ENCODE measurements at regions not wholly inside any gene's neighbourhood (a gene's known extent, or its start where the extent isn't known, plus 50 kb on each side); places are given as distances from the start of the nearest gene placed in this dataset.
A peak's percentile ranks its signal among the peaks of the same experiment; 100 is the strongest.

DNA sequence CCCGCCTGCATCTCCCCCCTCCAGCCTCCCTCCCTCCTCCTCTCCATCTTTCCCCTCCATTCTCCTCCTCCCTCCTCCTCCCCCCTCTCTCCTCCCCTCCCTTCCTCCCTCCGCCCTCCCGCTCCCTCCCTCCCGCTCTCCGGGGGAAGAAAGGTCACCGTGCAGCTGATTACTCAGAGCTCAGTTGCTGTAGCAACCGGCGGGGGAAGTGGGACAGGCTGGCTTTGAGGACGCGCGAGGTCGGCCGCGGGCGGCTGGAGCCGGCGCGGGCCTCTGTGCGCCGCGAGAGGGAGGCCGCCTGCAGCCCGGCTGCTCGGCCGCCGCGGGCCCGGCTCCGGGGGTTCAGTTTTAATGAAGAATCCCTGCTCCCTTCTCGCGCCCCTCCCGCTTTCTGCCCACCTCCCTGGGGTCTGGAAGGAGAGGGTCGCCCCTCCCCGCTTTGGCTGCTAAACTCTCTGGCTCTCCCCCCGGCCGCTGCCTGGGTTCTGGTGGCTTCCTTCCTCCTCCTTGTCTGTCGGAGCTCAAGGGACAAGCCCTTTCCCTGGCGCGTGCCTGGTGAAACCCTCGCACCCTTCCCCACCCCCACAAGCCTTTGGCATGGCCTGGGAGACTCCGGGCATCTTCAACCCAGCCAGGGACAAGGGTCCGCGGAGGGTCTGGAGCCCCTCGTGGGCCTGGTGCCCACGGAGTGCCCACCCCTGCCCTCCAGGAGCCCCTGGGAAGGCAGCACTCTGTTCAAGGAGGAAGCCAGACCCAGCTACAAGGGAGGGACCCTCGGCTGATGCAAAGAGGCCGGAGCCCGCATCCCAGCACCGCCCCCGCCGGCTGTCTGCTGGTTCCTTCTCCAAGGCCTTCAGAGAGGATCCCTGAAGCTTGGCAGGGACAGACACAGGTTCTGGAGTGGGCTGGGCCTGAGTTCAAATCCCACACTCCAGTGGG is 160.3 kb downstream of the C9orf50 start:
- Histone ChIP-seq H3K36me3 (replicated peaks; ENCODE audit: insufficient read depth, low read length) (no peaks in the 10 kb centered on the region), H4K20me1 (ENCODE audit: insufficient read depth, low read length) (no peaks in the 10 kb centered on the region), H3K79me2 (ENCODE audit: low read length) (no peaks in the 10 kb centered on the region), H3K4me2 (ENCODE audit: low read depth, low read length) (peak overlapping the region; percentile 93), H3K4me1 (ENCODE audit: low read length) (peaks cover 27% of the 10 kb centered on the region), H3K27ac (ENCODE audit: low read length) (peak overlapping the region; percentile 44; the same call in 1 of the 2 replicates), H3K9me2 (replicated peaks; ENCODE audit: insufficient read depth, low read length) (no peaks in the 10 kb centered on the region), H3K9me3 (replicated peaks; ENCODE audit: insufficient read depth, low read length) (no peaks in the 10 kb centered on the region), H3K9ac (ENCODE audit: low read length) (peak overlapping the region; percentile 84), H2AFZ (ENCODE audit: low read length) (peak overlapping the region; percentile 74), H3F3A (ENCODE audit: insufficient read depth, low read length) (peaks cover 13% of the 10 kb centered on the region), H3K4me3 (ENCODE audit: low read length) (peak overlapping the region; percentile 48), H3K27me3 (replicated peaks; ENCODE audit: insufficient read depth, low read length) (no peaks in the 10 kb centered on the region; the same call in 1 of the 2 replicates)
- no peak for TF ChIP-seq EZH2phosphoT487 (IDR thresholded peaks at IDR 0.05; ENCODE audit: low read length)
- no peak for TF ChIP-seq CTCF (IDR thresholded peaks at IDR 0.05; ENCODE audit: low read length)
- DNase-seq = peak; percentile 95

GRCh38 chr9:129459547-129460322 is 161.2 kb downstream of the C9orf50 start:
- H3F3A ChIP-seq (ENCODE audit: insufficient read depth, low read length) = peaks cover 13% of the 10 kb centered on the region
- no peaks in the 10 kb centered on the region; the same call in 1 of the 2 replicates for H3K27me3 ChIP-seq (replicated peaks; ENCODE audit: insufficient read depth, low read length)
- no peak overlapping the region for H3K27ac ChIP-seq (ENCODE audit: low read length)
- no peaks in the 10 kb centered on the region for H3K79me2 ChIP-seq (ENCODE audit: low read length)
- no peaks in the 10 kb centered on the region for H4K20me1 ChIP-seq (ENCODE audit: insufficient read depth, low read length)
- no peaks in the 10 kb centered on the region for H3K9me2 ChIP-seq (replicated peaks; ENCODE audit: insufficient read depth, low read length)
- TF ChIP-seq EZH2phosphoT487 (IDR thresholded peaks at IDR 0.05; ENCODE audit: low read length) (no peak), EZH2 (optimal IDR thresholded peaks at IDR 0.05; ENCODE audit: low read depth, low read length) (no peak), CTCF (IDR thresholded peaks at IDR 0.05; ENCODE audit: low read length) (no peak)
- no peak overlapping the region for H3K9ac ChIP-seq (ENCODE audit: low read length)
- H3K4me2 ChIP-seq (ENCODE audit: low read depth, low read length) = no peak overlapping the region
- no peaks in the 10 kb centered on the region for H3K36me3 ChIP-seq (replicated peaks; ENCODE audit: insufficient read depth, low read length)
- no peak overlapping the region for H3K4me3 ChIP-seq (ENCODE audit: low read length)
- no peak for DNase-seq
- no peak overlapping the region for H2AFZ ChIP-seq (ENCODE audit: low read length)
- peaks cover 27% of the 10 kb centered on the region for H3K4me1 ChIP-seq (ENCODE audit: low read length)
- H3K9me3 ChIP-seq (replicated peaks; ENCODE audit: insufficient read depth, low read length) = no peaks in the 10 kb centered on the region

DNA sequence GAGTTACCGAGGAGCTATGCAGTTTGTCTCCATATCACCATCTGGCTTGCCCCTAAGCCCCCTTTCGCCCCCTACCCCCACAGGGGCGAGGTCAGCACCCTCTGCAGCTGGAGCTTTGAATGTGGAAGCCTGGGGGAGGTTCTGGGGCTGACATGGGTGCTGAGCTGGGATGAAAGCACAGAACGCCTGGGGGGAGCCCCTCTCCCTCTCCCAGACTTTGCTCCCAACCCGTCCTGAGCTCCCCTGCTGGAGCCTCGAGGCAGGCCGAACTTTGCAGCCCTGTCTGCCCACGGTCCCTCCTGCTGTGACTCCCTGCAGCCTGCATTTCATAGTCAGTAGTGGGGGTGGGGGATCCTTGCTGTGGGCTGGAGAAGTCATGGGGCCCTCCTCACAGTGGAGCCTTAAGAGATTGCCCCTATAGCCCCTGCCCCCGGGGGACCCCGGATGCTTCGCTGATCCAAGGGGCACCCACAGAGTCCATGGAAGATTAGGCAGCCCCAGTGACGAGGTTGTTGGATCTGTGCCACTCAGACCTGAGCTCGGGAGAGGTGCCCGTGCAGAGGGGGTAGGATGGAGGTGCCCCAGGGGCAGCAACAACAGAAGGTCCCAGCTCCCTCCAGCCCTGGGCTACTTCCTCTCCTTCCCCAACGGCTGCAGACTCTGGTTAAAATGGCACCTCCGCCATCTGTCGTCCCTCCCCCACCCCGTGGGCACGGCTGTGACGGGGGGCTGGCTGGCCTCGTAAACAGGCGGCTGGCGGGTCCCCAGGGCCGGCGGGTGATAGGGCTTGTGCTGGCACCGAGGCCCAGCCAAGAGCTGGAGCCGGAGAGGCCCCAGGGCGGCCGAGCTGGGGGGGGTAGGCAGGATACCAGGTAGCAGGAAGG is 162.0 kb downstream of the C9orf50 start:
- Histone ChIP-seq H3K27ac (ENCODE audit: low read length) (peak overlapping the region; percentile 66; the same call in 1 of the 2 replicates), H3K36me3 (replicated peaks; ENCODE audit: insufficient read depth, low read length) (no peaks in the 10 kb centered on the region), H3K4me1 (ENCODE audit: low read length) (peaks cover 27% of the 10 kb centered on the region), H3K9me3 (replicated peaks; ENCODE audit: insufficient read depth, low read length) (no peaks in the 10 kb centered on the region), H4K20me1 (ENCODE audit: insufficient read depth, low read length) (no peaks in the 10 kb centered on the region), H3K4me2 (ENCODE audit: low read depth, low read length) (peak overlapping the region; percentile 86), H3K9me2 (replicated peaks; ENCODE audit: insufficient read depth, low read length) (no peaks in the 10 kb centered on the region), H3K79me2 (ENCODE audit: low read length) (no peaks in the 10 kb centered on the region), H3F3A (ENCODE audit: insufficient read depth, low read length) (peaks cover 13% of the 10 kb centered on the region), H3K4me3 (ENCODE audit: low read length) (no peak overlapping the region; the same call in 1 of the 2 replicates), H3K27me3 (replicated peaks; ENCODE audit: insufficient read depth, low read length) (no peaks in the 10 kb centered on the region; the same call in 1 of the 2 replicates), H3K9ac (ENCODE audit: low read length) (peak overlapping the region; percentile 23; the same call in 1 of the 2 replicates), H2AFZ (ENCODE audit: low read length) (peak overlapping the region; percentile 91)
- DNase-seq = no peak
- TF ChIP-seq EZH2phosphoT487 (IDR thresholded peaks at IDR 0.05; ENCODE audit: low read length) (no peak), CTCF (IDR thresholded peaks at IDR 0.05; ENCODE audit: low read length) (no peak), EZH2 (optimal IDR thresholded peaks at IDR 0.05; ENCODE audit: low read depth, low read length) (no peak)

Data from MM.1S (cell line).